ENCODE measurements at regions not wholly inside any gene's neighbourhood (a gene's known extent, or its start where the extent isn't known, plus 50 kb on each side); places are given as distances from the start of the nearest gene placed in this dataset.
A peak's percentile ranks its signal among the peaks of the same experiment; 100 is the strongest.

- Histone ChIP-seq H3K9me3 (no peaks in the 10 kb centered on the region), H3K4me3 (no peak overlapping the region), H3K27ac (no peak overlapping the region), H3K36me3 (no peaks in the 10 kb centered on the region), H3K27me3 (no peaks in the 10 kb centered on the region), H3K4me1 (no peaks in the 10 kb centered on the region)
- in situ Hi-C loops (cut with MboI; ENCODE audit: low sequenced_read_pairs in 4 of 4): no loop called here
- intact Hi-C loops (cut with DNase I; ENCODE audit: low total_unique reads): no loop called here
- ATAC-seq (no peak), DNase-seq (no peak)
- TF ChIP-seq, protein P1, sequence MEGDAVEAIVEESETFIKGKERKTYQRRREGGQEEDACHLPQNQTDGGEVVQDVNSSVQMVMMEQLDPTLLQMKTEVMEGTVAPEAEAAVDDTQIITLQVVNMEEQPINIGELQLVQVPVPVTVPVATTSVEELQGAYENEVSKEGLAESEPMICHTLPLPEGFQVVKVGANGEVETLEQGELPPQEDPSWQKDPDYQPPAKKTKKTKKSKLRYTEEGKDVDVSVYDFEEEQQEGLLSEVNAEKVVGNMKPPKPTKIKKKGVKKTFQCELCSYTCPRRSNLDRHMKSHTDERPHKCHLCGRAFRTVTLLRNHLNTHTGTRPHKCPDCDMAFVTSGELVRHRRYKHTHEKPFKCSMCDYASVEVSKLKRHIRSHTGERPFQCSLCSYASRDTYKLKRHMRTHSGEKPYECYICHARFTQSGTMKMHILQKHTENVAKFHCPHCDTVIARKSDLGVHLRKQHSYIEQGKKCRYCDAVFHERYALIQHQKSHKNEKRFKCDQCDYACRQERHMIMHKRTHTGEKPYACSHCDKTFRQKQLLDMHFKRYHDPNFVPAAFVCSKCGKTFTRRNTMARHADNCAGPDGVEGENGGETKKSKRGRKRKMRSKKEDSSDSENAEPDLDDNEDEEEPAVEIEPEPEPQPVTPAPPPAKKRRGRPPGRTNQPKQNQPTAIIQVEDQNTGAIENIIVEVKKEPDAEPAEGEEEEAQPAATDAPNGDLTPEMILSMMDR (IDR thresholded peaks at IDR 0.05 in 4 of 5, conservative IDR thresholded peaks at IDR 0.05 in 1 of 5): no peak
- no peak for TF ChIP-seq POLR2A (IDR thresholded peaks at IDR 0.05)
Measured at GRCh38 chr10:113985297-113985844, 58.3 kb upstream of the ADRB1 start.

GRCh38 chr10:113986316-113986715 is 57.4 kb upstream of the ADRB1 start:
- Histone ChIP-seq H3K4me1 (no peaks in the 10 kb centered on the region), H3K27me3 (no peaks in the 10 kb centered on the region), H3K36me3 (no peaks in the 10 kb centered on the region), H3K4me3 (no peak overlapping the region), H3K27ac (no peak overlapping the region), H3K9me3 (no peaks in the 10 kb centered on the region)
- ATAC-seq: no peak
- TF ChIP-seq, protein P1 (IDR thresholded peaks at IDR 0.05 in 4 of 5, conservative IDR thresholded peaks at IDR 0.05 in 1 of 5): no peak
- no peak for TF ChIP-seq POLR2A (IDR thresholded peaks at IDR 0.05)
- intact Hi-C loops (cut with DNase I; ENCODE audit: low total_unique reads) (no loop called here), in situ Hi-C loops (cut with MboI; ENCODE audit: low sequenced_read_pairs in 4 of 4) (no loop called here)
- DNase-seq: no peak

- TF ChIP-seq, protein P1 (IDR thresholded peaks at IDR 0.05 in 4 of 5, conservative IDR thresholded peaks at IDR 0.05 in 1 of 5): no peak
- no peak for TF ChIP-seq POLR2A (IDR thresholded peaks at IDR 0.05)
- H3K27me3 ChIP-seq: no peaks in the 10 kb centered on the region
- ATAC-seq: no peak
- no peaks in the 10 kb centered on the region for H3K36me3 ChIP-seq
- intact Hi-C loops (cut with DNase I; ENCODE audit: low total_unique reads) (no loop called here), in situ Hi-C loops (cut with MboI; ENCODE audit: low sequenced_read_pairs in 4 of 4) (no loop called here)
- H3K27ac ChIP-seq: no peak overlapping the region
- H3K4me3 ChIP-seq: no peak overlapping the region
- H3K4me1 ChIP-seq: no peaks in the 10 kb centered on the region
- H3K9me3 ChIP-seq: no peaks in the 10 kb centered on the region
- DNase-seq: no peak
Measured at GRCh38 chr10:113987156-113987555, 56.5 kb upstream of the ADRB1 start.

DNA sequence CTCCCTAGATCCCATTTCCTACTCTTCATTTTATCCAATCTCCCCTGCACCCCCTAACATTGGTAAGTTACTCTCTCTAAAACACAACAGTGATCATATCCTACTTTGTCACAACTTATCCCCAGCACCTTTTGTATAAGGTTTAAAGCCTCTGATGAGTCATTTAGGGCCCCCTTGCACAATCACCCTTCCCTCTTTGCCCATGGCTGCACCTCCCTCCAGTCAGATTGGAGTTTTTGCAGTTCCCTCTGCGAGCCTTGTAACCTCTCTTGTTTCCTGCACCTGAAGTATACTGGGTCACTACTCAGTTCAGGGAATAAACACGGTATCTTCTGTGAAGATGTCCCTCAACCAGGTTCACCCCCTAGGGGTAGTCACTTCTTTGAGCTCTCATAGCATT is 55.9 kb upstream of the ADRB1 start:
- Histone ChIP-seq H3K27me3 (no peaks in the 10 kb centered on the region), H3K36me3 (no peaks in the 10 kb centered on the region), H3K4me1 (no peaks in the 10 kb centered on the region), H3K9me3 (no peaks in the 10 kb centered on the region), H3K27ac (no peak overlapping the region), H3K4me3 (no peak overlapping the region)
- peak in 1 of 2 donors; percentile 28 for DNase-seq
- ATAC-seq: peak in 1 of 2 donors; percentile 24
- TF ChIP-seq, protein P1 (IDR thresholded peaks at IDR 0.05 in 4 of 5, conservative IDR thresholded peaks at IDR 0.05 in 1 of 5): no peak
- no peak for TF ChIP-seq POLR2A (IDR thresholded peaks at IDR 0.05)
- intact Hi-C loops (cut with DNase I; ENCODE audit: low total_unique reads): no loop called here
- in situ Hi-C loops (cut with MboI; ENCODE audit: low sequenced_read_pairs in 4 of 4): no loop called here

DNA sequence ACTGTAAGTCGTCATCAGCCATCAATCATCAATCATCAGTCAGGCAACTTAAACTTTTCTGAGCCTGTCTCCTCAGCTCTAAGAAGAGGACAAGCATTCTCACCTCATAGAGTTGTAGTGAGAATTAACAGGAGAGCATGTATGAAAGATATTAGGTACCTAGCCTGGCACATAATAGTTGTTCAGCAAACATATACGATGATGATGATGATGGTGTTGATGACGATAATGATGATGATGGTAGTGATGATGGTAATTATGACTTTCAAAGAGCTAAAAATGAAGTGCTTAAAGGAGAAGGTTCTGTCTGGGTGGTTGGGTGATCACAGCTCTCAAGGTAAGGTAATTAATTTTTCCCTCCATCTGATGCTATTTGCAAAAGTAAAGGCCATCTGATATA is 55.1 kb upstream of the ADRB1 start:
- no peaks in the 10 kb centered on the region for H3K36me3 ChIP-seq
- in situ Hi-C loops (cut with MboI; ENCODE audit: low sequenced_read_pairs in 4 of 4): no loop called here
- H3K27me3 ChIP-seq: no peaks in the 10 kb centered on the region
- no peak for DNase-seq
- no peak for TF ChIP-seq POLR2A (IDR thresholded peaks at IDR 0.05)
- TF ChIP-seq, protein P1 (IDR thresholded peaks at IDR 0.05 in 4 of 5, conservative IDR thresholded peaks at IDR 0.05 in 1 of 5): no peak
- no peak for ATAC-seq
- no peaks in the 10 kb centered on the region for H3K4me1 ChIP-seq
- H3K9me3 ChIP-seq: no peaks in the 10 kb centered on the region
- no peak overlapping the region for H3K27ac ChIP-seq
- H3K4me3 ChIP-seq: no peak overlapping the region
- intact Hi-C loops (cut with DNase I; ENCODE audit: low total_unique reads): no loop called here

Measured in gastrocnemius medialis (tissue), 4 donors.